AG10803 (cell line): ENCODE measurements at regions not wholly inside any gene's neighbourhood (a gene's known extent, or its start where the extent isn't known, plus 50 kb on each side); places are given as distances from the start of the nearest gene placed in this dataset.

ENCODE experiments used
- DNase-seq: peaks from one replicate; pipeline ENCODE4 v3.0.0; 2010; ENCODE audit warnings: low read depth
- H3K4me3 ChIP-seq: 2 replicates; pipeline ENCODE4 v1.5.1; 2011; ENCODE audit warnings: mild to moderate bottlenecking, low read length, control low read depth
- TF ChIP-seq, protein P1 (sequence below): conservative IDR thresholded peaks from 2 replicates; pipeline ENCODE4 v1.5.1; 2011; ENCODE audit warnings: mild to moderate bottlenecking, low read length, control low read depth, inconsistent platforms

DNA sequence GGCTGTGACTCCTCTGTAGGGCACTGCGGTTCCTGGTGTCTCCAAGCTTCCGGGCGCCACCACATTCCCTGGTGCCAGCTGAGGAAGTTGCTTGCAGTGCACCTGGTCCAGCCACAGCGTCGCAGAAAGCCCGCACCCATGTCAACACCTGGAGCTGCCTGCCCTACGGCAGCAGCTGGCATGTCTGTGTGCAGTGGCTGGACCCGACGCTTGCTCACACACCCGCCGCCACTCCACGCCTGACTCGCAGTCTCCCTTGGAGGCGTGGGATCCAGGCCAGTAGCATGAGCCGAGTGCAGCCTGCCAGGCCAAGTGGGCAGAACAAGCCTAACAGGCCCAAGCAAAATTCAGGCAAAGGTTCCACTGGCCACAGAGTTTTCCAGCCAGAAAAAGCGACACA, 118.1 kb upstream of the PHF14 start:
- no peak overlapping the region for H3K4me3 ChIP-seq
- no peak for DNase-seq
- TF ChIP-seq, protein P1, sequence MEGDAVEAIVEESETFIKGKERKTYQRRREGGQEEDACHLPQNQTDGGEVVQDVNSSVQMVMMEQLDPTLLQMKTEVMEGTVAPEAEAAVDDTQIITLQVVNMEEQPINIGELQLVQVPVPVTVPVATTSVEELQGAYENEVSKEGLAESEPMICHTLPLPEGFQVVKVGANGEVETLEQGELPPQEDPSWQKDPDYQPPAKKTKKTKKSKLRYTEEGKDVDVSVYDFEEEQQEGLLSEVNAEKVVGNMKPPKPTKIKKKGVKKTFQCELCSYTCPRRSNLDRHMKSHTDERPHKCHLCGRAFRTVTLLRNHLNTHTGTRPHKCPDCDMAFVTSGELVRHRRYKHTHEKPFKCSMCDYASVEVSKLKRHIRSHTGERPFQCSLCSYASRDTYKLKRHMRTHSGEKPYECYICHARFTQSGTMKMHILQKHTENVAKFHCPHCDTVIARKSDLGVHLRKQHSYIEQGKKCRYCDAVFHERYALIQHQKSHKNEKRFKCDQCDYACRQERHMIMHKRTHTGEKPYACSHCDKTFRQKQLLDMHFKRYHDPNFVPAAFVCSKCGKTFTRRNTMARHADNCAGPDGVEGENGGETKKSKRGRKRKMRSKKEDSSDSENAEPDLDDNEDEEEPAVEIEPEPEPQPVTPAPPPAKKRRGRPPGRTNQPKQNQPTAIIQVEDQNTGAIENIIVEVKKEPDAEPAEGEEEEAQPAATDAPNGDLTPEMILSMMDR: no peak

DNA sequence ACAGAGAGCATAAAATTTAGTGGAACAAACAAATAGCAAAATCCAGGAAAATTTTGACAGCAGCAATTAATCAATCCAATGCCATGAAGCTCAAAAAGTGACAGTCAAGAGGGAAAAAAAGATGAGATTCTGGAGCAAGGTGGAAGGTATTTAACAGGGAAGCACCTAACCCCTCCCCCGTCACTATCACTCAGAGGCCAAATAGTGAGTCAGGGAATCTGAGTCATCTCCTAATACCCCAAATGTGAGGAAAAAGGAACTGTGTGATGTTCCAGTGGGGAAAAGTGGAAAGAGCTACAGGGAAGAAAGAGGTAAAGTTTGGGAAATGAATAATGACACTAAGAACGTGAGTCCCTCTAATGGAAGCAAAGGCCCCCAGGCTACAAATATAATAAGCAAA, 113.2 kb upstream of the PHF14 start:
- no peak overlapping the region for H3K4me3 ChIP-seq
- TF ChIP-seq, protein P1: no peak
- no peak for DNase-seq

DNA sequence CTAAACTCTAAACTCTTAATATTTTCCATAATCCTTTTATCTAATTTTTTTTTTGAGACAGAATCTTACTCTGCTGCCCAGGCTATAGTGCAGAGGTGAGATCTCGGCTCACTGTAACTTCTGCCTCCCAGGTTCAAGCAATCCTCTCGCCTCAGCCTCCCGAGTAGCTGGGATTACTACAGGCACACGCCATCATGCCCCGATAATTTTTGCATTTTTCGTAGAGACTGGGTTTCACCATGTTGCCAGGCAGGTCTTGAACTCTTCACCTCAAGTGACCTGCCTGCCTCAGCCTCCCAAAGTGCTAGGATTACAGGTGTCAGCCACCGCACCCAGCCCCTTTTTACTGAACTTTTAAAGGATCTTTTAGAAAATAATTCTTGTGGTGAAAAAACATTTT, 110.2 kb upstream of the PHF14 start:
- TF ChIP-seq, protein P1: no peak
- no peak overlapping the region for H3K4me3 ChIP-seq
- DNase-seq: no peak

DNA sequence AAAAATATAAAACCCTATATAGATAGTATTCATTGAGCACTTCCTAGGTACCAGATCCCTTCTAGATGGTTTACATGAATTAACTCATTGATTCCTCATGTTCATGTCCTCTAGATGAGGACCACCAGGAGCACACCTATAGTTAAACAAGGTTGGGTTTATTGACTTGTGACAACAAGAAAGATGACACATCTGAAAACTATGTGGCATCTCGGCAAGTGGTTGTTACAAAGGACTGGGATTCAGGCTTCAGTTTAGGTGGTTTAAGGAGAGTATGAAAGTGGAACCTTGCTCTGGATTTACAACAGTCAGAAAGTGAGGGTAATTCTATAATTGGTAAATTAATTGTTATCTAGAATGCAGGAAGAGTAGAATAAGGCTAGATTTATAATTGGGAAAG, 99.0 kb upstream of the PHF14 start:
- TF ChIP-seq, protein P1: no peak
- no peak for DNase-seq
- H3K4me3 ChIP-seq: no peak overlapping the region

DNA sequence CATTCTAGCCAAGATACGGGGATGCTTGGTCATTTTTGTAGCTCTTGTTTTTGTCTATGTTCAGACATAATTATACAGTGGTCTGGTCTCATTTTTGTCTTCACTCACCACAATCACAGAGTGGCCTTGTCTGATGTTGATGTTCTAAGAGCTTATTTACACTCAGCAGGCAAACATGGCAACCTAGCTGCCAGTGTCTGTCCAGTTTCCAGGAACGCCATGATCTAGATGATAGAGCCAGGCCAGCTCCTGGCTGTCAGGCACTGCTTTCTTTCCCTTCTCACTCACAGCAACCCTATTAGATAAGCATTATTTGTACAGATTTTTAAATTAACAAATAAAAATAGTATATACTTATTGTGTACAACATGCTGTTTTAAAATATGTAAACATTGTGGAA, 98.6 kb upstream of the PHF14 start:
- TF ChIP-seq, protein P1: no peak
- no peak overlapping the region for H3K4me3 ChIP-seq
- no peak for DNase-seq

DNA sequence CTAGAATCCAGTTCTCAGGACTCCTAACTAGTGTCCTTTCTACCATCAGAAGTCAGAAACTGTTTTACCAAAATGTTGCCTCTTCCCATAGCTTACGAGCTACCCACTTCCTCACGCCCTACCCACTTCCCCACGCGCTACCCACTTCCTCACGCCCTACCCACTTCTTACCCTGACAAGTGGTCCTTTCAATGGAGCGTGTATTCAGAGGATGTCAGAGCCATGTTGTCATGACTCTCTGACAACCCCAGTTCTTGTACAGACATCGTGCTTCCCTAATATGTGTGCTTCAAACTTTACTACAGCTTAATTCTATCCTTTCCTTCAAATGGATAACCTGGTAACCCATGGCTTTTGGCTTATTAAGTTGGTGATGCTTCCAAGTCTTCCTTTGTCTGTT, 84.8 kb upstream of the PHF14 start:
- TF ChIP-seq, protein P1: no peak
- DNase-seq: no peak
- H3K4me3 ChIP-seq: no peak overlapping the region

DNA sequence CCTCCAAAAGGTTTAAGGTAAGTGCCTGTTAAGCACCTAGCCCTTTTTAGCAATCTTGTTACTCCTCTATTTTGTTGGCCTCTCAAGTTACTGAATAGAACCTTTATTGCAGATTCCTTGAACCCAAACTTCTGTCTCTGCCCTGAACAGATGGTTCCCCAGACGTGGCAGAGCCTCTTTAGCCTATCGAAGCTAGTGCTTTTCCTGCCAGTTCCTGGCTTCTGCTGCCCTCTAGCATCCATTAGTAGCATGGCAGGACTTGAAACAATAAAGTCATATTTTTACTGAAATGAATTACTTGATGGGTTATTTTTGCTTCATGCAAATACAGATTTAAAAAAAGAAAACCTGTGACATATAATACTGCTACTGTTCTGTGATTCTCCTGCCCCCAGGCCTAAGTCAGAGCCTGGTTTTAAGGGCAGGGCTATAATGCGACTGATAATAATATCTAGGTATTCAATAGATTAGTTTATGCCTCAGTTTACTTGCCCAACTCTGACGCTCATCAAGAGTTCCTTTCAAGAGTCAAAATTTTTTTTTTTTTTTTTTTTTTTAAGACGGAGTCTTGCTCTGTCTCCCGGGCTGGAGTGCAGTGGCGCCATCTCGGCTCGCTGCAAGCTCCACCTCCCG, 84.3 kb upstream of the PHF14 start:
- peak; percentile 50 for DNase-seq
- TF ChIP-seq, protein P1: peak; percentile 72
- no peak overlapping the region for H3K4me3 ChIP-seq
